Ovary (tissue), 3 donors: ENCODE measurements at regions not wholly inside any gene's neighbourhood (a gene's known extent, or its start where the extent isn't known, plus 50 kb on each side); places are given as distances from the start of the nearest gene placed in this dataset.

Experiments used
- CTCF ChIP-seq, 3 donors: fragments of 450-650 bp in 2 of 3; fragments of 200-600 bp in 1 of 3; IDR thresholded peaks; one replicate each; pipeline versions ENCODE4 v1.5.1 to v1.8.0; 2016 to 2022; ENCODE audit warnings: antibody characterized with exemption in 3 of 3, mild to moderate bottlenecking in 1 of 3
- EP300 ChIP-seq: sonication (generic); formaldehyde crosslinking; IDR thresholded peaks from one replicate; pipeline ENCODE4 v1.6.1; 2017; ENCODE audit warnings: antibody characterized with exemption
- POLR2A ChIP-seq: fragments of 450-650 bp; IDR thresholded peaks from one replicate; pipeline ENCODE4 v1.6.1; 2017; ENCODE audit warnings: antibody characterized with exemption, mild to moderate bottlenecking, moderate library complexity
- donor health status: DM: no; HTN: no; CAD: no.

GRCh38 chrX:115493015-115493414, 68.0 kb upstream of the PLS3 start:
- TF ChIP-seq CTCF (IDR thresholded peaks at IDR 0.05), result no peak
- TF ChIP-seq POLR2A, result no peak
- TF ChIP-seq EP300, result no peak
